GM12872 (cell line): ENCODE measurements at regions not wholly inside any gene's neighbourhood (a gene's known extent, or its start where the extent isn't known, plus 50 kb on each side); places are given as distances from the start of the nearest gene placed in this dataset.

ENCODE experiments used
- CTCF ChIP-seq: IDR thresholded peaks from 3 replicates; pipeline ENCODE4 v1.5.1; 2011; ENCODE audit warnings: low read depth, mild to moderate bottlenecking, low read length, moderate library complexity; ENCODE audit not compliant: insufficient read depth

DNA sequence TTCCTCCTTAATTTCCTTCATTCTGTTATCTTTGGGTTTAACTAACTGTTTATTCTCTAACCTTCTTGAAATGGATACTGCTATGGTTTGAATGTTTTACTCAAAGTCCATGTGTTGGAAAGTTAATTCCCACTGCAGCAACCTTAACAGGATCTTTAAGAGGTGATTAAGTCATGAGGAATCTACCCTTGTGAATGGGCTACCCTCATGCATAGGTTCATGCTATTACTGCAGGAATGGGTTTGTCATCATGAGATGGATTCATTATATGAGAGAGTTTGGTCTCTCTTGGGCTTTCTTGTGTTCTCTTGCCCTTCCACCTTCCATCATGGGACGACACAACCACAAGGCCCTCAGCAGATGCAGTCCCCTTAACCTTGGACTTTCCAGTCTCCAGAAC, 516.9 kb downstream of the ADGRL2 start:
- TF ChIP-seq CTCF = no peak

- no peak for TF ChIP-seq CTCF
These were observed 498.9 kb downstream of the ADGRL2 start for GRCh38 chr1:82299656-82300055.

DNA sequence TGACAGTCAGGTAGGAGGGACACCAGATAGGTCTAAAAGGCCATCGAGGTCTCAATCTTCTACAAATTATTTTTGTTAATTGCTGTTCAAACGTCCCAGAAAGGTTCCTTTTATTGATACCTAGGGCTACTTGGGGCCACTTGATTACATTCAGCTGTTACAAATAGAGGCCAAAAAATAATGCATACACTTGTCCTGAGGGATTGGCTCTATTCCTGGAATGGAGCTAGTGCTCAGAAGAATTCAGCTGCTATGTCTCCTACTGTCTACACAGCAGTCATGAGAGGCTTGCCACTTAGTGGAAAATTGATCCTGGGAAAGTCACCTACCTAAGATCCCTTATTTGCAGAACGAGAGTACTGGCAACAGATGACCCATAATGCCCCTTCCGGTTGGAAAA, 498.3 kb downstream of the ADGRL2 start:
- no peak for TF ChIP-seq CTCF

DNA sequence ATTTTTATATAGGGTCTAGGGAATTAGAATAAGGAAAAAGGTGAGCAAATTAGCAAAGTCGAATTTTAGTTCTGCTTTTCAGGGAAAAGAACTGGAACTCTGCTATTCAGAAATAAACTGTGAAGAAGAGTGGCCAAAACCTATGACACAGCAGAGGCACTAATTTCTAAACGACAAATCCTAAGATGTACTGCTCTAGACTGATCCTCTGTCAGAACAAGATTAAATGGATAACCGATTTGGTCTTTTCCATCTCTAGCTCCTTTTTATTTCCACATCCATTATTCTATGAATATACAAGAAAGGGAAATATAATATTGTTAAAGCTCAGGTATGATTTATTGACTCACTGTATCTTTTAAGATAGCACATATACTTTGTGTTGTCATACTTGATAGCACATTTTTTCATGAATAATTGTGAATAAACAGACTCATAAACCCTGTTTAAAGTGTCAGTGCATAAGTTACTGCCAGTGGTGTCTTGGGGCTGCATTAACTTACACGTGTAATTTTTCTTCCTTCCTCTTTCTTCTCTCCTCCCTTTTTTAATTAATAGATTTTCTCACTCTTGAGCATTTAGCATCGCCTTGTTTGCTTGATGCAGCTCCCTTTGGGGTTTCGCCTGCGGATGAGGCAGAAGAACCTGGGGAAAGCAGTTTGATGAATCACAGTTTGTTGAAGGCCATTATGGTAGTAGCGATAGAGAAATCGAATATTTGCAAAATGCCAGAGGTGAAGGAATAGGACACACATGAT, 496.6 kb downstream of the ADGRL2 start:
- TF ChIP-seq CTCF = no peak

- no peak for TF ChIP-seq CTCF
These were observed 486.8 kb downstream of the ADGRL2 start for GRCh38 chr1:82287556-82287955.

DNA sequence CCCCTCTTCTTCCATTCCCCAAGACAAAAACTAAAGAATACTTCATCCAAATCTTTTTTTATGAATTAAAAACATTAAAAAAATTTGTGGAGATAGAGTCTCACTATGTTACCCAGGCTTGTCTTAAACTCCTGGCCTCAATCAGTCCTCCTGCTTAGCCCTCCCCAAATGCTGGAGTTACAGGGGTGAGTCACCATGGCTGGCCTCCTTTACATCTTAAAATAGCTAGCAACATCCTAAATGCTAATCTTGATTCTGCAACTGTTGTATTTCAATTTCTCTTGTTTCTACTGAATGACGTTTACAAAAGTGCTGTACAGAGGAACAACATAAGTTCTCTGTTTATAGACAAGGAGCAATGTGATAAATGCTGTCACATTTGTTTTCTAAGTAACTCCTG, 483.5 kb downstream of the ADGRL2 start:
- TF ChIP-seq CTCF = no peak

DNA sequence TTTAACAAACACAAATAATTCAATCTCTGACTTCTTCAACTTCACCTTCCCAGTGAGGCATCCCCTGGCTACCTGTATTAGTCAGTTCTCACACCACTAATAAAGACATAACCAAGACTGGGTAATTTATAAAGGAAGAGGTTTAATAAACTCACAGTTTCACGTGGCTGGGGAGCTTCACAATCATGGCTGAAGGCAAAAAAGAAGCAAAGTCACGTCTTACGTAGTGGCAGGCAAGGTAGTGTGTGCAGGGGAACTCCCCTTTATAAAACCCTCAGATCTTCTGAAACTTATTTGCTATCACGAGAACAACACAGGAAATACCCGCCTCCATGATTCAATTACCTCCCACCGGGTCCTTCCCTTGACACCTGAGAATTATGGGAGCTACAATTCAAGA, 478.5 kb downstream of the ADGRL2 start:
- TF ChIP-seq CTCF = no peak
